ENCODE measurements at regions not wholly inside any gene's neighbourhood (a gene's known extent, or its start where the extent isn't known, plus 50 kb on each side); places are given as distances from the start of the nearest gene placed in this dataset.

DNA sequence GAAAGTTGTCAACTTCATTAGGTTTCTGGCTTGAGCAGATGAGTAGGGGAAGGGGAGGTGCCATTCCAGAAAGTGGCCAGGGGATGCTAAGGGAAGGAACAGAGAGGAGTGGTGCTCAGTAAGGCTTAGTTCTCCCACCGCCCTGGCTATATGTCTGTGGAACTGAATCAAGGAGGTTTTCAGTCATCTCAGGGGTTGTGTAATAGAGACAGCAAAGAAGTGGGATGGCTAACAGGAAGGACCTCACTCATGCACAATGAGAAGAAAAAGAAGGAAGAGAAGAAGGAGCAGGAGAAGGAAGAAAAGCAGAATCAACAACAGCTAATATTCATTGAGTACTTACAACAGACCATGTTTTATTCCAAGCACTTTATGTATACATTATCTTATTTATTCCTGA is 368.7 kb downstream of the MID1IP1 start:
- TF ChIP-seq CTCF (IDR thresholded peaks at IDR 0.05; ENCODE audit: low read depth, low read length) (no peak), EZH2phosphoT487 (IDR thresholded peaks at IDR 0.05; ENCODE audit: low read depth) (no peak)

Data from OCI-LY3 (cell line).